HepG2 (cell line): ENCODE measurements at regions not wholly inside any gene's neighbourhood (a gene's known extent, or its start where the extent isn't known, plus 50 kb on each side); places are given as distances from the start of the nearest gene placed in this dataset.

Experiments
- CHD2 ChIP-seq: IDR thresholded peaks from 2 replicates; pipeline ENCODE4 v1.6.1; 2011; ENCODE audit warnings: low read depth, low read length, improper control_type of control experiment
- KLF9 ChIP-seq: IDR thresholded peaks from 2 replicates; pipeline ENCODE4 v1.6.1; 2016; ENCODE audit warnings: low read depth
- MTF1 ChIP-seq: sonication (generic); formaldehyde crosslinking; IDR thresholded peaks from 2 replicates; pipeline ENCODE4 v1.5.0; 2020; ENCODE audit warnings: missing genetic modification reagents
- SIX1 ChIP-seq: sonication (generic); formaldehyde crosslinking; IDR thresholded peaks from 2 replicates; pipeline ENCODE4 v1.4.0; 2020; ENCODE audit warnings: missing genetic modification reagents, borderline replicate concordance
- SP4 ChIP-seq: sonication (generic); formaldehyde crosslinking; IDR thresholded peaks from 2 replicates; pipeline ENCODE4 v1.8.1; 2023; ENCODE audit warnings: mild to moderate bottlenecking, missing genetic modification reagents
- ZNF274 ChIP-seq: sonication (generic); formaldehyde crosslinking; IDR thresholded peaks from 2 replicates; pipeline ENCODE4 v1.5.1; 2020; ENCODE audit warnings: mild to moderate bottlenecking, missing genetic modification reagents

DNA sequence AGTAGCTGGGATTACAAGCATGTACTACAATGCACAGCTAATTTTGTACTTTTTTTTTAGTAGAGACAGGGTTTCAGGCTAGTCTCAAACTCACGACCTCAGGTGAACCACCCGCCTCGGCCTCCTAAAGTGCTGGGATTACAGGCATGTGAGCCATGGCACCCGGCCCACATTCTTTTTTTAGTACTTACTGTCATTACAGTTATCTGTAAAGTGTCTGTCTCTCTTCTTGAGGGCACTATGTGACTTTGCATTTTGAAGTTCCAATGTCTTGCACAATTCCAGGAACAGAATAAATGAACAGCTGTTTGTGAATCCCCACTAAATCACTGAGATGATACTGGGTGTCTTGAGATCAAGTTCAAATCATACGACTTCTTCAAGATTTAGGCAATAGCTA lies 1540.3 kb downstream of the CDH11 start:
- no peak for TF ChIP-seq SIX1 (CRISPR knock-in tag)
- no peak for TF ChIP-seq CHD2
- no peak for TF ChIP-seq ZNF274
- no peak for TF ChIP-seq SP4 (CRISPR knock-in tag)
- TF ChIP-seq MTF1 (CRISPR knock-in tag) = no peak
- no peak for TF ChIP-seq KLF9 (CRISPR knock-in tag)
